ENCODE measurements at regions not wholly inside any gene's neighbourhood (a gene's known extent, or its start where the extent isn't known, plus 50 kb on each side); places are given as distances from the start of the nearest gene placed in this dataset.

DNA sequence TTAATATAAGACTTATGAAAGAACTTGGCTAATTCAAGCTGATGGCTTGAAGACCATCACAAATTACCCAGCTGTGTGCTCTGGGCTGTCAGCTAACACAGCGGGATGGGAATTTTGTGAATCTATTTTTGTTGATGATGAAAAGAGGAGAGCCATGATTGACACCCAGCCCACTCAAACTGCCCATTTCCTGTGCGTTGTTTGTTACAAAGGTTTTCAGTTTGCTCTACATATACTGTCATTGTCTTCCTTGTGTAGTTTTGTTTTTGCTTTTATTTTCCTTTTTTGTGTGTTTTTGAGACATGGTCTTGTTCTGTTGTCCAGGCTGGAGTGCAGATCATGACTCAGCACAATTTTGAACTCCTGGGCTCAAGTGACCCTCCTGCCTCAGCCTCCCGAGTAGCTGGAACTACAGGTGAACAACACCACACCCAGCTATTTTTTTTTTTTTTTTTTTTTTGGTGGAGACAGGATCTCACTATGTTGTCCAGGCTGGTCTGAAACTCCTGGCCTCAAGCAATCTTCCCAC lies 400.3 kb downstream of the ICE1 start:
- TF ChIP-seq, protein P1, sequence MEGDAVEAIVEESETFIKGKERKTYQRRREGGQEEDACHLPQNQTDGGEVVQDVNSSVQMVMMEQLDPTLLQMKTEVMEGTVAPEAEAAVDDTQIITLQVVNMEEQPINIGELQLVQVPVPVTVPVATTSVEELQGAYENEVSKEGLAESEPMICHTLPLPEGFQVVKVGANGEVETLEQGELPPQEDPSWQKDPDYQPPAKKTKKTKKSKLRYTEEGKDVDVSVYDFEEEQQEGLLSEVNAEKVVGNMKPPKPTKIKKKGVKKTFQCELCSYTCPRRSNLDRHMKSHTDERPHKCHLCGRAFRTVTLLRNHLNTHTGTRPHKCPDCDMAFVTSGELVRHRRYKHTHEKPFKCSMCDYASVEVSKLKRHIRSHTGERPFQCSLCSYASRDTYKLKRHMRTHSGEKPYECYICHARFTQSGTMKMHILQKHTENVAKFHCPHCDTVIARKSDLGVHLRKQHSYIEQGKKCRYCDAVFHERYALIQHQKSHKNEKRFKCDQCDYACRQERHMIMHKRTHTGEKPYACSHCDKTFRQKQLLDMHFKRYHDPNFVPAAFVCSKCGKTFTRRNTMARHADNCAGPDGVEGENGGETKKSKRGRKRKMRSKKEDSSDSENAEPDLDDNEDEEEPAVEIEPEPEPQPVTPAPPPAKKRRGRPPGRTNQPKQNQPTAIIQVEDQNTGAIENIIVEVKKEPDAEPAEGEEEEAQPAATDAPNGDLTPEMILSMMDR (IDR thresholded peaks at IDR 0.05): no peak
- TF ChIP-seq POLR2A (IDR thresholded peaks at IDR 0.05) (no peak), POLR2AphosphoS5 (IDR thresholded peaks at IDR 0.05) (no peak)
